ENCODE measurements at regions not wholly inside any gene's neighbourhood (a gene's known extent, or its start where the extent isn't known, plus 50 kb on each side); places are given as distances from the start of the nearest gene placed in this dataset.

GRCh38 chr2:10504994-10505820 lies 57.1 kb upstream of the ODC1 start:
- no peaks in the 10 kb centered on the region for H3K4me1 ChIP-seq (ENCODE audit: control insufficient read depth in 1 of 2, insufficient read depth in 2 of 2, low read depth in 1 of 2, low read length in 1 of 2)
- ChIA-PET POLR2A (interaction anchor here (1.1 kb wide), 1 partner anchor 57 kb away, joined by 3 read pairs; the partner anchor contains the start of gene ODC1), CTCF (interaction anchor here (1.2 to 1.3 kb wide), 2 partner anchors 16 to 70 kb away, joined by 3 read pairs; no protein-coding TSS in a partner anchor)
- H3K4me2 ChIP-seq: no peak overlapping the region
- 80% methylated on average over 10 of the region's 13 CpGs for WGBS (ENCODE audit: low lambda C conversion rate)
- H3K9me3 ChIP-seq: no peaks in the 10 kb centered on the region
- H3F3A ChIP-seq (replicated peaks; ENCODE audit: insufficient read depth): no peaks in the 10 kb centered on the region
- no peak overlapping the region for H3K27ac ChIP-seq (ENCODE audit: low read depth in 2 of 2, low read length in 1 of 2)
- H3K27me3 ChIP-seq (ENCODE audit: insufficient read depth): peaks cover 9% of the 10 kb centered on the region; the same call in 1 of the 2 replicates
- H2AFZ ChIP-seq (ENCODE audit: low read depth): no peak overlapping the region
- no peaks in the 10 kb centered on the region for H3K36me3 ChIP-seq (replicated peaks in 1 of 2; ENCODE audit: control insufficient read depth in 1 of 2, insufficient read depth in 2 of 2, low read length in 1 of 2)
- no peaks in the 10 kb centered on the region for H3K9me2 ChIP-seq
- no peak for TF ChIP-seq MAX (IDR thresholded peaks at IDR 0.05; ENCODE audit: low read depth)
- TF ChIP-seq TEAD4 (IDR thresholded peaks at IDR 0.05; ENCODE audit: borderline replicate concordance, insufficient read depth): no peak
- no peak for TF ChIP-seq ZBTB33 (IDR thresholded peaks at IDR 0.05; ENCODE audit: borderline replicate concordance, low read depth)
- no peak for TF ChIP-seq PBX3 (IDR thresholded peaks at IDR 0.05)
- no peak for TF ChIP-seq RFX5 (IDR thresholded peaks at IDR 0.05; ENCODE audit: low read length)
- H3K9ac ChIP-seq: no peak overlapping the region
- no peak for DNase-seq
- H4K20me1 ChIP-seq (ENCODE audit: insufficient read depth): no peaks in the 10 kb centered on the region
- no peak overlapping the region for H3K4me3 ChIP-seq (ENCODE audit: low read depth in 2 of 2, low read length in 1 of 2)
- H3K79me2 ChIP-seq (ENCODE audit: insufficient read depth): no peaks in the 10 kb centered on the region

DNA sequence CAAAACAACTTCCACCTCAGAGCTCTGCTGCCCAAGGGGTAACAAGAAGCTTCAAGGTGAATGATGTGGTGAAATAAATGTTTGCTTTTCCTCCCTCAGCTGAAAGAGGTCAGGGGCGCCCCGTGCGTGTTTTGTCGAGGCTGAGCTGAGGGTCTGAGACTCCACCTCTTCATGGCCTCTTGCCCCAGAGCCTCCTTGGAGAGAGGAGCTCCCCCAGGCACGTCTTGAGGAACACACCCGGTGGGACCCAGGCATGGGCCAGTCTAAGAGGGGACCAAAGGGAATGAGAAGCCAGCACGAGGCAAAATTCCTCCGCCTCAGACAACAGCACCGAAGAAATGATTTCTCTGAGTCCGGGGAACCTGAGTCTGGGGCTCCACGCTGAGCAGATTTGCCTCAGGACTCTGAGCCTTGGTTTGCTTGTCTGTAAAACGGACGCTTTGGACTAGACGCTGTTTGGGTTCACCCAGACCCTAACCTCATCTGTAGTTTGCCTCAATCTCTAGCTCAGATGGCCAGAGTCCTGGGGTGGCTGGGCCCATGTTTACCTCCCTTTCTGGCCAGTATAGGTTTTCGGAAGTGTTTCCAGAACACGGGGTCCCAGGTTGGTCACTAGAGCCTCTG lies 56.4 kb upstream of the ODC1 start:
- H3K4me2 ChIP-seq: no peak overlapping the region
- H3K4me1 ChIP-seq (ENCODE audit: control insufficient read depth in 1 of 2, insufficient read depth in 2 of 2, low read depth in 1 of 2, low read length in 1 of 2): no peaks in the 10 kb centered on the region; a peak in 1 of 4 replicates
- POLR2A ChIA-PET: interaction anchor here (1.1 kb wide), 1 partner anchor 56 kb away, joined by 3 read pairs; the partner anchor contains the start of gene ODC1
- H3K9ac ChIP-seq: no peak overlapping the region
- no peaks in the 10 kb centered on the region for H3K9me3 ChIP-seq
- no peaks in the 10 kb centered on the region for H3K36me3 ChIP-seq (replicated peaks in 1 of 2; ENCODE audit: control insufficient read depth in 1 of 2, insufficient read depth in 2 of 2, low read length in 1 of 2)
- CTCF ChIA-PET: interaction anchor here (1.0 to 1.2 kb wide), 4 partner anchors 10 to 17 kb away, joined by 3 to 5 read pairs (median 3); no protein-coding TSS in a partner anchor
- WGBS (ENCODE audit: low lambda C conversion rate): 83% methylated on average over 16 of the region's 16 CpGs
- no peaks in the 10 kb centered on the region for H3K9me2 ChIP-seq
- peaks cover 9% of the 10 kb centered on the region; the same call in 1 of the 2 replicates for H3K27me3 ChIP-seq (ENCODE audit: insufficient read depth)
- no peak for DNase-seq
- no peak overlapping the region for H3K27ac ChIP-seq (ENCODE audit: low read depth in 2 of 2, low read length in 1 of 2)
- H3K4me3 ChIP-seq (ENCODE audit: low read depth in 2 of 2, low read length in 1 of 2): no peak overlapping the region
- no peaks in the 10 kb centered on the region for H3F3A ChIP-seq (replicated peaks; ENCODE audit: insufficient read depth)
- TF ChIP-seq RCOR1 (IDR thresholded peaks at IDR 0.05; ENCODE audit: low read length) (no peak), MAX (IDR thresholded peaks at IDR 0.05; ENCODE audit: low read depth) (no peak)
- H3K79me2 ChIP-seq (ENCODE audit: insufficient read depth): no peaks in the 10 kb centered on the region
- H2AFZ ChIP-seq (ENCODE audit: low read depth): no peak overlapping the region
- H4K20me1 ChIP-seq (ENCODE audit: insufficient read depth): no peaks in the 10 kb centered on the region

Measured in SK-N-SH (cell line).